ENCODE measurements at regions not wholly inside any gene's neighbourhood (a gene's known extent, or its start where the extent isn't known, plus 50 kb on each side); places are given as distances from the start of the nearest gene placed in this dataset.
"Not testable (repeated sequence)": the region's sequence is repeated elsewhere in the genome, so short reads cannot be mapped to it uniquely, and the experiment has no call there.

- no peak for DNase-seq
These were observed 102.7 kb upstream of the OR9Q1 start for GRCh38 chr11:57920971-57921370.

- no peak for DNase-seq
These were observed 91.6 kb upstream of the OR9Q1 start for GRCh38 chr11:57932105-57932504.

GRCh38 chr11:57935402-57936049 lies 88.2 kb upstream of the OR9Q1 start:
- no peak for DNase-seq

GRCh38 chr11:57936050-57936418 lies 87.6 kb upstream of the OR9Q1 start:
- no peak for DNase-seq

- DNase-seq = no peak
These were observed 86.2 kb upstream of the OR9Q1 start for GRCh38 chr11:57937431-57937830.

- DNase-seq = no peak
These were observed 85.3 kb upstream of the OR9Q1 start for GRCh38 chr11:57938351-57938750.

- no peak for DNase-seq
These were observed 83.5 kb upstream of the OR9Q1 start for GRCh38 chr11:57940044-57940756.

- DNase-seq = no peak
These were observed 81.8 kb upstream of the OR9Q1 start for GRCh38 chr11:57941875-57942274.

- DNase-seq = no peak
These were observed 80.9 kb upstream of the OR9Q1 start for GRCh38 chr11:57942808-57943207.

- DNase-seq = not testable (repeated sequence)
These were observed 79.9 kb upstream of the OR9Q1 start for GRCh38 chr11:57943766-57944165.

GRCh38 chr11:57946628-57947027 lies 77.1 kb upstream of the OR9Q1 start:
- no peak for DNase-seq

GRCh38 chr11:57964660-57965059 lies 59.0 kb upstream of the OR9Q1 start:
- no peak for DNase-seq

GRCh38 chr11:57971272-57972012 lies 52.2 kb upstream of the OR9Q1 start:
- no peak for DNase-seq

GRCh38 chr11:57972013-57972367 lies 51.7 kb upstream of the OR9Q1 start:
- DNase-seq = no peak
